ENCODE measurements at regions not wholly inside any gene's neighbourhood (a gene's known extent, or its start where the extent isn't known, plus 50 kb on each side); places are given as distances from the start of the nearest gene placed in this dataset.

DNA sequence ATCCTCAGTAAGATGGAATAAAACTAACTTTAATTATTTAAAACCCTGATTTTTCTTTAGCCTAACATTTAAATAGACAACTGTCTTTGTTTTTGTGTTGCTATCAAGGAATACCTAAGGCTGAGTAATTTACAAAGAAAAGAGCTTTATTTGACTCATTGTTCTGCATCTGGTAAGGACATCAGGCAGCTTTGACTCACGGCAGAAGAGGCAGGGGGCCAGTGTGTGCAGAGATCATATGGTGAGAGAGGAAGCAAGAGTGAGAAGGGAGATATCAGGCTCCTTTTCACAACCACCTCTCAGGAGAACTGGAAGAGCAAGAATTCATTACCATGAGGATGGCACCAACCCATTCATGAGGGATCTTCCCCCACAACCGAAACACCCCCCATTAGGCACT is 64.6 kb upstream of the TFPI start:
- no peak for TF ChIP-seq POLR2AphosphoS5 (IDR thresholded peaks at IDR 0.05; ENCODE audit: low read depth, low read length)
- TF ChIP-seq EZH2 (IDR thresholded peaks at IDR 0.05; ENCODE audit: low read depth, low read length, severe bottlenecking) = no peak
- no peak for TF ChIP-seq TAF1 (IDR thresholded peaks at IDR 0.05; ENCODE audit: low read depth, low read length)
- no peak for TF ChIP-seq CTCF (IDR thresholded peaks at IDR 0.05; ENCODE audit: control extremely low read depth in 1 of 3, insufficient read depth in 1 of 3, low read depth in 1 of 3, low read length in 3 of 3)
- TF ChIP-seq RBBP5 (IDR thresholded peaks at IDR 0.05; ENCODE audit: borderline replicate concordance, low read depth, low read length) = no peak
- TF ChIP-seq HDAC2 (IDR thresholded peaks at IDR 0.05; ENCODE audit: borderline replicate concordance in 1 of 2, low read depth in 2 of 2, low read length in 2 of 2) = no peak
- TF ChIP-seq EP300 (IDR thresholded peaks at IDR 0.05; ENCODE audit: borderline replicate concordance in 1 of 2, low read depth in 2 of 2, low read length in 2 of 2) = no peak
- no peak for TF ChIP-seq YY1 (IDR thresholded peaks at IDR 0.05; ENCODE audit: low read depth, low read length)
- no peak for TF ChIP-seq BACH1 (IDR thresholded peaks at IDR 0.05; ENCODE audit: low read length)
- TF ChIP-seq RAD21 (IDR thresholded peaks at IDR 0.05 in 1 of 2, conservative IDR thresholded peaks at IDR 0.05 in 1 of 2; ENCODE audit: low read depth in 2 of 2, low read length in 2 of 2) = no peak
- TF ChIP-seq JUND (IDR thresholded peaks at IDR 0.05; ENCODE audit: low read length) = no peak
- no peak for TF ChIP-seq CBX5 (IDR thresholded peaks at IDR 0.05; ENCODE audit: low read depth, low read length)

Measured in H1 (cell line).